H9 (cell line): ENCODE measurements at regions not wholly inside any gene's neighbourhood (a gene's known extent, or its start where the extent isn't known, plus 50 kb on each side); places are given as distances from the start of the nearest gene placed in this dataset.

ENCODE experiments used
- DNase-seq: peaks from one replicate; pipeline ENCODE4 v3.0.0-alpha.2; 2017
- H2AFZ ChIP-seq: one replicate; pipeline ENCODE4 v1.6.1; 2013; ENCODE audit warnings: mild to moderate bottlenecking, low read length, control low read depth, moderate library complexity
- H2AK5ac ChIP-seq: 2 replicates; pipeline ENCODE4 v1.6.1; 2013; ENCODE audit warnings: low read length, control low read depth, mixed read lengths; ENCODE audit not compliant: insufficient read length
- H2BK120ac ChIP-seq: one replicate; pipeline ENCODE4 v1.6.1; 2013; ENCODE audit warnings: low read depth, mild to moderate bottlenecking, low read length, control low read depth, inconsistent platforms; ENCODE audit not compliant: poor library complexity, severe bottlenecking
- H2BK12ac ChIP-seq: 2 replicates; pipeline ENCODE4 v1.6.1; 2013; ENCODE audit warnings: low read length, control low read depth, mixed read lengths, low read depth; ENCODE audit not compliant: insufficient read length
- H2BK15ac ChIP-seq: 2 replicates; pipeline ENCODE4 v1.6.1; 2013; ENCODE audit warnings: low read depth, low read length, control low read depth
- H2BK20ac ChIP-seq: one replicate; pipeline ENCODE4 v1.6.1; 2013; ENCODE audit warnings: low read depth, mild to moderate bottlenecking, low read length, control low read depth, inconsistent platforms; ENCODE audit not compliant: poor library complexity, severe bottlenecking
- H2BK5ac ChIP-seq: 2 replicates; pipeline ENCODE4 v1.6.1; 2013; ENCODE audit warnings: low read length, control low read depth, mixed read lengths; ENCODE audit not compliant: insufficient read length
- H3K14ac ChIP-seq: 2 replicates; pipeline ENCODE4 v1.6.1; 2013; ENCODE audit warnings: low read length, control low read depth; ENCODE audit not compliant: insufficient read depth
- H3K18ac ChIP-seq: 2 replicates; pipeline ENCODE4 v1.6.1; 2013; ENCODE audit warnings: low read depth, mild to moderate bottlenecking, mixed read lengths, low read length, control low read depth; ENCODE audit not compliant: insufficient read length
- H3K23ac ChIP-seq: 2 replicates; pipeline ENCODE4 v1.6.1; 2013; ENCODE audit warnings: low read length, control low read depth, mixed read lengths, low read depth; ENCODE audit not compliant: insufficient read length
- H3K23me2 ChIP-seq: 2 replicates; pipeline ENCODE4 v1.6.1; 2013; ENCODE audit warnings: low read depth, mild to moderate bottlenecking, mixed read lengths, low read length, control low read depth; ENCODE audit not compliant: insufficient read length, poor library complexity, severe bottlenecking
- H3K27ac ChIP-seq: 2 replicates; pipeline ENCODE4 v1.5.1; 2013; ENCODE audit warnings: low read length, control low read depth, mixed read lengths, low read depth; ENCODE audit not compliant: insufficient read length
- H3K27me3 ChIP-seq: 2 replicates; pipeline ENCODE4 v1.6.1; 2013; ENCODE audit warnings: low read length, control low read depth, inconsistent platforms; ENCODE audit not compliant: insufficient read depth
- H3K4ac ChIP-seq: 2 replicates; pipeline ENCODE4 v1.6.1; 2013; ENCODE audit warnings: low read depth, mild to moderate bottlenecking, control low read depth, inconsistent platforms, low read length, moderate library complexity
- H3K4me1 ChIP-seq: 2 replicates; pipeline ENCODE4 v1.6.1; 2013; ENCODE audit warnings: low read length, control low read depth, inconsistent platforms; ENCODE audit not compliant: insufficient read depth
- H3K4me2 ChIP-seq: 2 replicates; pipeline ENCODE4 v1.6.1; 2013; ENCODE audit warnings: low read length, control low read depth, mixed read lengths; ENCODE audit not compliant: insufficient read length, insufficient read depth
- H3K56ac ChIP-seq: 2 replicates; pipeline ENCODE4 v1.6.1; 2013; ENCODE audit warnings: low read depth, mild to moderate bottlenecking, mixed read lengths, low read length, control low read depth; ENCODE audit not compliant: insufficient read length
- H3K79me1 ChIP-seq: 2 replicates; pipeline ENCODE4 v1.6.1; 2013; ENCODE audit warnings: low read depth, mild to moderate bottlenecking, moderate library complexity, low read length, control low read depth, inconsistent platforms; ENCODE audit not compliant: insufficient read depth, poor library complexity, severe bottlenecking
- H3K79me2 ChIP-seq: 2 replicates; pipeline ENCODE4 v1.6.1; 2013; ENCODE audit warnings: low read length, control low read depth, inconsistent platforms; ENCODE audit not compliant: insufficient read depth
- H3K9ac ChIP-seq: 2 replicates; pipeline ENCODE4 v1.6.1; 2013; ENCODE audit warnings: low read length, control low read depth, mixed read lengths; ENCODE audit not compliant: insufficient read length; ENCODE audit errors: extremely low read depth
- H3K9me3 ChIP-seq: one replicate; pipeline ENCODE4 v1.6.1; 2013; ENCODE audit warnings: low read depth, low read length, inconsistent platforms; ENCODE audit not compliant: control insufficient read depth
- H3T11ph ChIP-seq: one replicate; pipeline ENCODE4 v1.6.1; 2013; ENCODE audit warnings: mild to moderate bottlenecking, low read length, control low read depth, inconsistent platforms
- H4K20me1 ChIP-seq: one replicate; pipeline ENCODE4 v1.6.1; 2013; ENCODE audit not compliant: control insufficient read depth, insufficient read length, insufficient read depth
- H4K5ac ChIP-seq: 2 replicates; pipeline ENCODE4 v1.6.1; 2013; ENCODE audit warnings: low read depth, mild to moderate bottlenecking, mixed read lengths, low read length, control low read depth; ENCODE audit not compliant: insufficient read length
- H4K8ac ChIP-seq: replicated peaks from 2 replicates; pipeline ENCODE4 v1.6.1; 2013; ENCODE audit warnings: low read length, control low read depth, mixed read lengths, low read depth; ENCODE audit not compliant: insufficient read length
- H4K91ac ChIP-seq: 2 replicates; pipeline ENCODE4 v1.6.1; 2013; ENCODE audit warnings: low read depth, mild to moderate bottlenecking, moderate library complexity, mixed read lengths, low read length, control low read depth; ENCODE audit not compliant: insufficient read length
- H3K27ac Mint-ChIP-seq, 3 experiments: 2 replicates in 2 of 3; 3 replicates in 1 of 3; pipeline ENCODE4 v1.8.0; 2020 to 2021; ENCODE audit warnings: mixed read lengths in 3 of 3, mild to moderate bottlenecking in 1 of 3, moderate library complexity in 1 of 3
- H3K27me3 Mint-ChIP-seq: 2 replicates; pipeline ENCODE4 v1.8.0; 2021; ENCODE audit warnings: low read depth, mild to moderate bottlenecking, moderate library complexity, mixed read lengths
- H3K36me3 Mint-ChIP-seq, 3 experiments: 2 replicates in 2 of 3; 3 replicates in 1 of 3; pipeline ENCODE4 v1.8.0; 2020 to 2021; ENCODE audit warnings: low read depth in 3 of 3, mixed read lengths in 3 of 3; ENCODE audit not compliant: insufficient read depth in 1 of 3
- H3K4me1 Mint-ChIP-seq, 2 experiments: 2 replicates each; pipeline ENCODE4 v1.8.0; 2020; ENCODE audit warnings: mixed read lengths in 2 of 2
- H3K4me3 Mint-ChIP-seq, 2 experiments: 2 replicates in 1 of 2; 3 replicates in 1 of 2; pipeline ENCODE4 v1.8.0; 2020 to 2021; ENCODE audit warnings: mild to moderate bottlenecking in 2 of 2, mixed read lengths in 2 of 2, moderate library complexity in 1 of 2
- H3K9me3 Mint-ChIP-seq, 2 experiments: 2 replicates in 1 of 2; 3 replicates in 1 of 2; pipeline ENCODE4 v1.8.0; 2020; ENCODE audit warnings: mild to moderate bottlenecking in 2 of 2, mixed read lengths in 2 of 2, moderate library complexity in 1 of 2
- WGBS: extraction: QIAGEN DNeasy Blood & Tissue Kit; methylation state at CpG from one replicate; pipeline ENCODE4 v1.1.7; 2013; ENCODE audit warnings: missing lambda C conversion rate, low lambda C conversion rate, mixed read lengths; ENCODE audit not compliant: insufficient read length; ENCODE audit errors: extremely low coverage; 5-methylcytosine and 5-hydroxymethylcytosine counted together
- TF ChIP-seq, protein P1 (sequence below): fragments of 200-600 bp; sonication (generic); conservative IDR thresholded peaks from 3 replicates; pipeline ENCODE4 v1.8.0; 2021; ENCODE audit warnings: antibody characterized with exemption, mild to moderate bottlenecking

GRCh38 chr4:23947826-23948225 lies 58.0 kb upstream of the PPARGC1A start:
- Histone ChIP-seq H2BK12ac (no peak overlapping the region), H4K8ac (no peak overlapping the region), H2BK20ac (no peak overlapping the region), H3K27me3 (no peaks in the 10 kb centered on the region), H3K4me2 (no peak overlapping the region), H2AK5ac (no peak overlapping the region), H3K14ac (no peak overlapping the region), H4K5ac (no peak overlapping the region), H2AFZ (no peak overlapping the region), H3K9ac (no peak overlapping the region), H3K56ac (no peak overlapping the region), H3K4ac (no peak overlapping the region), H4K91ac (no peak overlapping the region), H3T11ph (no peak overlapping the region), H3K4me1 (peaks cover 5% of the 10 kb centered on the region; the same call in 1 of the 2 replicates), H4K20me1 (no peaks in the 10 kb centered on the region), H3K27ac (no peak overlapping the region), H2BK120ac (no peak overlapping the region), H3K9me3 (no peaks in the 10 kb centered on the region), H3K18ac (no peak overlapping the region), H3K23ac (no peak overlapping the region), H3K23me2 (no peaks in the 10 kb centered on the region), H3K79me1 (no peaks in the 10 kb centered on the region), H2BK15ac (no peak overlapping the region), H3K79me2 (no peaks in the 10 kb centered on the region), H2BK5ac (no peak overlapping the region)
- H3K27me3 Mint-ChIP-seq = no peaks in the 10 kb centered on the region
- peaks cover 20 to 22% of the 10 kb centered on the region in 2 experiments for H3K4me1 Mint-ChIP-seq
- TF ChIP-seq, protein P1, sequence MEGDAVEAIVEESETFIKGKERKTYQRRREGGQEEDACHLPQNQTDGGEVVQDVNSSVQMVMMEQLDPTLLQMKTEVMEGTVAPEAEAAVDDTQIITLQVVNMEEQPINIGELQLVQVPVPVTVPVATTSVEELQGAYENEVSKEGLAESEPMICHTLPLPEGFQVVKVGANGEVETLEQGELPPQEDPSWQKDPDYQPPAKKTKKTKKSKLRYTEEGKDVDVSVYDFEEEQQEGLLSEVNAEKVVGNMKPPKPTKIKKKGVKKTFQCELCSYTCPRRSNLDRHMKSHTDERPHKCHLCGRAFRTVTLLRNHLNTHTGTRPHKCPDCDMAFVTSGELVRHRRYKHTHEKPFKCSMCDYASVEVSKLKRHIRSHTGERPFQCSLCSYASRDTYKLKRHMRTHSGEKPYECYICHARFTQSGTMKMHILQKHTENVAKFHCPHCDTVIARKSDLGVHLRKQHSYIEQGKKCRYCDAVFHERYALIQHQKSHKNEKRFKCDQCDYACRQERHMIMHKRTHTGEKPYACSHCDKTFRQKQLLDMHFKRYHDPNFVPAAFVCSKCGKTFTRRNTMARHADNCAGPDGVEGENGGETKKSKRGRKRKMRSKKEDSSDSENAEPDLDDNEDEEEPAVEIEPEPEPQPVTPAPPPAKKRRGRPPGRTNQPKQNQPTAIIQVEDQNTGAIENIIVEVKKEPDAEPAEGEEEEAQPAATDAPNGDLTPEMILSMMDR = no peak
- no peak overlapping the region for H3K27ac Mint-ChIP-seq
- H3K9me3 Mint-ChIP-seq = no peaks in the 10 kb centered on the region
- no peaks in the 10 kb centered on the region for H3K36me3 Mint-ChIP-seq
- H3K4me3 Mint-ChIP-seq = no peak overlapping the region
- no CpG with 5 or more reads among the region's 4 CpGs for WGBS
- DNase-seq = no peak
